HL-60 (cell line): ENCODE measurements at regions not wholly inside any gene's neighbourhood (a gene's known extent, or its start where the extent isn't known, plus 50 kb on each side); places are given as distances from the start of the nearest gene placed in this dataset.

ENCODE experiments used
- GABPA ChIP-seq: IDR thresholded peaks from 2 replicates; pipeline ENCODE4 v1.6.1; 2012; ENCODE audit warnings: low read depth
- POLR2AphosphoS5 ChIP-seq: IDR thresholded peaks from 2 replicates; pipeline ENCODE4 v1.6.1; 2012; ENCODE audit warnings: low read depth
- TF ChIP-seq, protein P1 (sequence below): IDR thresholded peaks from one replicate; pipeline ENCODE4 v1.5.1; 2011; ENCODE audit warnings: low read length, control low read depth, inconsistent platforms; ENCODE audit not compliant: insufficient read depth
- TF ChIP-seq, protein P2 (sequence below): IDR thresholded peaks from 2 replicates; pipeline ENCODE4 v1.6.1; 2012; ENCODE audit warnings: low read depth; ENCODE audit not compliant: insufficient replicate concordance

DNA sequence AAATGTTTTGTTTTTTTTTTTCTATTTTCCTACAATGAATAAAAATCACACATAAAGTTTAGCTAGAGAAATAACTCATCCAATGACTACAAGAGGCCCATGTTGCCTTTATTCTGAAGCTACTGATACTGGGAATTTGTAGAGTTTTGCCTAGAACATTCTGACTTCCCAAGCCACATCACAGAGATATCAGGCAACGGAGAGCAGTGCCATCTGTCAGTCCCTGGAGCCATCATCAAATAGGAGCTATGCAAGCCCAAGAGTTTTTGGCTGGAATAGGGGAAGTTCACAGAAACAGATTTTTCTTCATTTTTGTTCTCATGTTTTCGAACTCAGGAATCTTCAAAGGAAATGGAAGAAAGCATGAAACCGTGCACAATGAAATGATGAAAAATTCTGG lies 896.6 kb downstream of the TLE1 start:
- TF ChIP-seq, protein P1, sequence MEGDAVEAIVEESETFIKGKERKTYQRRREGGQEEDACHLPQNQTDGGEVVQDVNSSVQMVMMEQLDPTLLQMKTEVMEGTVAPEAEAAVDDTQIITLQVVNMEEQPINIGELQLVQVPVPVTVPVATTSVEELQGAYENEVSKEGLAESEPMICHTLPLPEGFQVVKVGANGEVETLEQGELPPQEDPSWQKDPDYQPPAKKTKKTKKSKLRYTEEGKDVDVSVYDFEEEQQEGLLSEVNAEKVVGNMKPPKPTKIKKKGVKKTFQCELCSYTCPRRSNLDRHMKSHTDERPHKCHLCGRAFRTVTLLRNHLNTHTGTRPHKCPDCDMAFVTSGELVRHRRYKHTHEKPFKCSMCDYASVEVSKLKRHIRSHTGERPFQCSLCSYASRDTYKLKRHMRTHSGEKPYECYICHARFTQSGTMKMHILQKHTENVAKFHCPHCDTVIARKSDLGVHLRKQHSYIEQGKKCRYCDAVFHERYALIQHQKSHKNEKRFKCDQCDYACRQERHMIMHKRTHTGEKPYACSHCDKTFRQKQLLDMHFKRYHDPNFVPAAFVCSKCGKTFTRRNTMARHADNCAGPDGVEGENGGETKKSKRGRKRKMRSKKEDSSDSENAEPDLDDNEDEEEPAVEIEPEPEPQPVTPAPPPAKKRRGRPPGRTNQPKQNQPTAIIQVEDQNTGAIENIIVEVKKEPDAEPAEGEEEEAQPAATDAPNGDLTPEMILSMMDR, result no peak
- TF ChIP-seq POLR2AphosphoS5, result no peak
- no peak for TF ChIP-seq GABPA
- TF ChIP-seq, protein P2, sequence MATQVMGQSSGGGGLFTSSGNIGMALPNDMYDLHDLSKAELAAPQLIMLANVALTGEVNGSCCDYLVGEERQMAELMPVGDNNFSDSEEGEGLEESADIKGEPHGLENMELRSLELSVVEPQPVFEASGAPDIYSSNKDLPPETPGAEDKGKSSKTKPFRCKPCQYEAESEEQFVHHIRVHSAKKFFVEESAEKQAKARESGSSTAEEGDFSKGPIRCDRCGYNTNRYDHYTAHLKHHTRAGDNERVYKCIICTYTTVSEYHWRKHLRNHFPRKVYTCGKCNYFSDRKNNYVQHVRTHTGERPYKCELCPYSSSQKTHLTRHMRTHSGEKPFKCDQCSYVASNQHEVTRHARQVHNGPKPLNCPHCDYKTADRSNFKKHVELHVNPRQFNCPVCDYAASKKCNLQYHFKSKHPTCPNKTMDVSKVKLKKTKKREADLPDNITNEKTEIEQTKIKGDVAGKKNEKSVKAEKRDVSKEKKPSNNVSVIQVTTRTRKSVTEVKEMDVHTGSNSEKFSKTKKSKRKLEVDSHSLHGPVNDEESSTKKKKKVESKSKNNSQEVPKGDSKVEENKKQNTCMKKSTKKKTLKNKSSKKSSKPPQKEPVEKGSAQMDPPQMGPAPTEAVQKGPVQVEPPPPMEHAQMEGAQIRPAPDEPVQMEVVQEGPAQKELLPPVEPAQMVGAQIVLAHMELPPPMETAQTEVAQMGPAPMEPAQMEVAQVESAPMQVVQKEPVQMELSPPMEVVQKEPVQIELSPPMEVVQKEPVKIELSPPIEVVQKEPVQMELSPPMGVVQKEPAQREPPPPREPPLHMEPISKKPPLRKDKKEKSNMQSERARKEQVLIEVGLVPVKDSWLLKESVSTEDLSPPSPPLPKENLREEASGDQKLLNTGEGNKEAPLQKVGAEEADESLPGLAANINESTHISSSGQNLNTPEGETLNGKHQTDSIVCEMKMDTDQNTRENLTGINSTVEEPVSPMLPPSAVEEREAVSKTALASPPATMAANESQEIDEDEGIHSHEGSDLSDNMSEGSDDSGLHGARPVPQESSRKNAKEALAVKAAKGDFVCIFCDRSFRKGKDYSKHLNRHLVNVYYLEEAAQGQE, result no peak
